GM21717 (cell line): ENCODE measurements at regions not wholly inside any gene's neighbourhood (a gene's known extent, or its start where the extent isn't known, plus 50 kb on each side); places are given as distances from the start of the nearest gene placed in this dataset.
A peak's percentile ranks its signal among the peaks of the same experiment; 100 is the strongest.

Experiments used
- ATAC-seq: cut with Tn5 transposase; IDR thresholded peaks from one replicate; pipeline ENCODE4 v1.9.1; 2021; ENCODE audit warnings: mild to moderate bottlenecking, moderate library complexity; ENCODE audit not compliant: unreplicated experiment

GRCh38 chr6:80482056-80482455, 375.6 kb downstream of the BCKDHB start:
- no peak for ATAC-seq

DNA sequence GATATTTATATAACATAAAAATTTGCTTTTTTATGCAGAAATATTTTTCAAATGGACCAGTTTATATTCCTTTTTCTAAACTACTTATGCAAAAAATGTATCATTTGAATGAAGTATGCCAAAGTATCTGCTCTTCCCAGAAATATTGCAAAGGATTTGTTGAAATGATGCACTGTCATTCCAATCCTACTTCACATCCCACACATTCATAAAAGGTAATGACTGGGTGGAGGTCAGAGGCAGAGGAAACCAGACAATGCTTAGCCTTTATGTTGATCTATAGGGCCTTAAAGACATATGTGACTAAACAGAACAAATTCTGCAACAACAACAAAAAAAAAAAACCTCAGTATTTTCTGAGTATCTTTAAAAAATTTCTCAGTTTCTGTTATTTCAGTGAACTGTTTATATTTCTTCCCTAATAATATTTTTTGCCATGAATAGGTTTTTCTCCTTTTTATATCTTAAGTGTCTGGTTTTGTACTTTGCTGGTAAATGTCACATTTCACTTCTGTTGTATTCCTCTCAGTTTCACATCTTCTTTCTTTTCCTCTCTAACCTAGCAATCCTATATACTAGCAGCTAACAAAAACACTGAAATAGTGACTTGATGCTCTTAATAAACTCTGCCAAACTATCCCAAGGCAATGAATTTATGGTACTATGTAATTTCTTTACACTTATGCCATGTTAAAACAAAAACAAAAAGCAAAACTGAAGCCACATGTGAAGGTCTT, 374.1 kb downstream of the BCKDHB start:
- peak; percentile 52 for ATAC-seq

DNA sequence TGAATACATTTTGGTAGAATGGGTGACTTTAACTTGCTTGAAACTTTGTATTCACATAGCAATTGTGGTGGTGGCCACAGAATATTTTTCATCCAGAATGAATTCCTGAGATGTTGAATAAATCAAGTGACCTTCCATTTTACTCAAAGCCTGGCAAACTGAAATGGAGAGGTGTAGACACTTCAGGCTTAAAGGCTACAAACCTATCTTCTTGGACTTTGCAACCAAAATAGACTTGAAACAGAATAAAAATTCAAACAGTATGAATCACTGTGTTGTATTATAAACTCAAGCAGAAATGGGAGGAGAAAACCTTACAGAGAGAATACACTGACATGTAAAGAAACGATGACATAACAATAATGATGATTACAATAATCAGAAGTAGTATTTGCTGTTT, 371.6 kb downstream of the BCKDHB start:
- ATAC-seq, result no peak

GRCh38 chr6:80477591-80477990, 371.1 kb downstream of the BCKDHB start:
- ATAC-seq, result no peak

GRCh38 chr6:80472271-80472670, 365.8 kb downstream of the BCKDHB start:
- ATAC-seq, result no peak

DNA sequence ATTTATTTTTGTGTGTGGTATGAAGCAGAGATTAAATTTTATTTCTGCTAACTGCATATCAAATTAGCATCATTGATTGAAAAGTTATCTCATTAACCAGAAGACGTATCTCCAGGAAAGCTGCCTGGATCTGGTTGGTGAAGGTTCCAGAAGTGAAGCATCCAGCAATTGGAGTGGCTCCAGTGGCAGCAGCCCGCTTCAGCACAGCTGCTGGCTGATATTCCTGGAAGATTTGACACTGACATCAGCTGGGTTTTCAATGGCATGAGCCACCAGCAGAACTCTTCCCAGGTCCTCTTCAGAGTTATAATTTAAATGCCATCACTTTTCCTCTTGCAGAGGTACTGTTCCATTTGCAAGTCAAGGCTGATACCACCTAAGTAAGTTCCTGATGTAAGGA, 363.5 kb downstream of the BCKDHB start:
- no peak for ATAC-seq

- no peak for ATAC-seq
Measured at GRCh38 chr6:80468398-80468797, 361.9 kb downstream of the BCKDHB start.

- ATAC-seq, result no peak
Measured at GRCh38 chr6:80467408-80467807, 360.9 kb downstream of the BCKDHB start.

GRCh38 chr6:80466981-80467380, 360.5 kb downstream of the BCKDHB start:
- no peak for ATAC-seq

DNA sequence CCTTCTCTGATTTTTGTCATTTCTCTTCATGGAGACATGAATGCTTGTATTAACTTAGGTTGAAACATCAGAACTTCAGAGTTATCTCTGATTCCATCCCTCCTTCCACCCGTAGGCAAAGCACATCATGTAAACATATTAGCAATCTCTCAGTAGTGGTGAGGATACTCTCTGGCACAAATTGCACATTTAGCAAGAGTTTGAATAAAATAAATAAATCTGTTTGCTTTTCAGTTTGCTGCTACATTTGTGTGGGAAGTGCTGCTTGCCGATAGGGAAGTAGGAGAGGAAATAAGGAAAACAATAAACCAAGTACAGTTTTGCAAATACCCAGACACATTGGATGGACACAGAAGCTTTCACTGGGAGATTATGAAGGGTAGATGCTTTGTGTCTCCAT, 359.0 kb downstream of the BCKDHB start:
- no peak for ATAC-seq

- ATAC-seq, result no peak
Measured at GRCh38 chr6:80464901-80465300, 358.4 kb downstream of the BCKDHB start.

DNA sequence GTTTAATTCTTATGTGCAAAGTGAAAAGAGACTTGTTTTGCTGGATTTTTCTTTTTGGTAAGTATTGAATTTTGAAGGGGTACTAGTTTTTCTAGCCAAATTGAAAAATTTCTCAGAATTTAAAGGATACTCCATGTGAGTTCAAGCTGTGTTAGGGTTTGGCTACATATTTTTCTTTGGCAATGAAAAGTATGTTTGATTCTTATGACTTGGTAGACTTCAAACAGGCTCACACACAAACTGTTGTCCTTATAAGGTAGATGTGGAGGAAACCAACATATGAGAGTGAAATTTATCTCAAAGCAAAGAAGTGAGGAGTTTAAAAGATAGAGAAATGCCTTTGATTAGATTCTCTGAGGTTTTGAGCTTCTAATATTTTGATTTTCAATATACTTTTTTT, 356.7 kb downstream of the BCKDHB start:
- ATAC-seq, result no peak

DNA sequence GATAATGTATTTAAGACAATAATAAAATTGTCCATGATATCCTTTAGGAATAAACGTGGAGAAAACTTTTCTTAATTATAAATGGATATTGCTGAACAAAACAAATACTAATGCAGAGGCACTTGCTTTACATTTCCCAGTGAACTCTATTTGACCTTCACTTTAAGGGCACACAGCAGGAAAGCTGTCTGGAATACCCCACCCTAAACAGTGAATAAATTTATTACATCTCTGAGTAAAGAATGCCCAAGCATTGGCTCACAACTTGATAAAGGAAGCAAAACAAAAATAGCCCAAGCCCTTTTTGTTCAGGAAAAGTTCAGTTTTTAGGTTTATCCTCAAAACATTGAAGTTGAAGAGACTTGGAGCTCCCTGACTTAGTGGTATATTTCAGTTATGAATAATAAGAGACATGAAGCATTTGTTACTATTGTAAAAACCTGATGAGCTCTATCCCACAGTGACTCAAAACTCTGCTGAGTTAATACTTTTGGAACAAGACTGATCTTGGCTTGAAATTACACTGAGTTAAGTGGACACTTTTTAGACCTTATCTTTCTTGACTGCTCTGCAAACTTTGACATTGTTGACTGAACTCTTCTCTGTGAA, 353.9 kb downstream of the BCKDHB start:
- ATAC-seq, result no peak

- no peak for ATAC-seq
Measured at GRCh38 chr6:80457439-80457933, 351.0 kb downstream of the BCKDHB start.

- no peak for ATAC-seq
Measured at GRCh38 chr6:80456724-80457438, 350.4 kb downstream of the BCKDHB start.

DNA sequence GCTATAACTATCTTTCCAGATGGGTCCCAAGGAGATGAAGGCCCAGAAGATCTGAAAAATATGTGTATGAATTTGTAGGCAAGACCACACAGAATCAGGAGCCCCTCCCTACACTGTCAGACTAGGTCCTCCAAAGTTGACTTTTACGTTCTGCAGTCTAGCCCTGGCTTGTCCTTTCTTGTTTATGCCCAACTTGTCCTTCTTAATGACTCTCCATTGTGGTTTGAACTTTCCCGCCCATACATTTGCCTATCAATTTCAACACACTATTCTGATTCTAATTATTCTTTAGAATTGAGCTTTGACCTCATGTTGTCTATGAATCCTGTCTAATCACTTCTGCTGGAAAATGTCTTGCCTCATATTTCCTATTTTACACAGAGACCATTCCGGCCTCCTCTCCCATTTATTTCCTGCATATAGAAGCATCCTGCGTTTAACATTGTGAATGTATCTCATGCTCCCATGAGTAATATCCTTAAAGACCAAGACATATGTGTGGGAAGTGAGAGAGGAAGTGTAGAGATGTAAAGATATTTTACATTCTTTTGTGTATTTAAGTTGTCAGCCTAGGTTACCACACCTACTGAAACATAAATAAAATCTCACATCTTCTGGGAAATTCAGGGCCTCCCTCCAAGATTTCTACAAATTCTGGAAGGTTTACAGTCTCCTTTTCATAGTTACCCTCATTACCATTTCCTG, 348.3 kb downstream of the BCKDHB start:
- ATAC-seq, result no peak

GRCh38 chr6:80454197-80454596, 347.7 kb downstream of the BCKDHB start:
- no peak for ATAC-seq

DNA sequence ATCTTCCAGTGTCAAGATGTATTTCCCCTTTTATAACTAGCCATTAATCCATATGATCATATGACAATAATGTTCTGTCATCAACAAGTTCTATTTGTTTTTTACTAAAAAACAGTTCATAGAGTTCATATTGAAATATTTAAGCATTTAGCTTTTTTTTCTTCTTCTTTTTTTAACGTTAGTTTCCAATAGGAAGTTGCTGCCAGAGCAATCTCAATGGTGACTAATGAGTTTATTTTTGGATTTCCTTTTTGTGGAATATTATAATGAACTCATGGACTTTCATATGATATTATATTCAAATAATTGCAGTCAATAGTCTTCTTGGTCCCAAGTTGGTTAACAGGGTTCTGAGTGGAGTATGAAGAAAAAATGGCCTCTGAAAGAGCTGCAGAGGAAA, 343.3 kb downstream of the BCKDHB start:
- no peak for ATAC-seq

- ATAC-seq, result no peak
Measured at GRCh38 chr6:80446454-80447045, 340.1 kb downstream of the BCKDHB start.

GRCh38 chr6:80445751-80446150, 339.3 kb downstream of the BCKDHB start:
- no peak for ATAC-seq

DNA sequence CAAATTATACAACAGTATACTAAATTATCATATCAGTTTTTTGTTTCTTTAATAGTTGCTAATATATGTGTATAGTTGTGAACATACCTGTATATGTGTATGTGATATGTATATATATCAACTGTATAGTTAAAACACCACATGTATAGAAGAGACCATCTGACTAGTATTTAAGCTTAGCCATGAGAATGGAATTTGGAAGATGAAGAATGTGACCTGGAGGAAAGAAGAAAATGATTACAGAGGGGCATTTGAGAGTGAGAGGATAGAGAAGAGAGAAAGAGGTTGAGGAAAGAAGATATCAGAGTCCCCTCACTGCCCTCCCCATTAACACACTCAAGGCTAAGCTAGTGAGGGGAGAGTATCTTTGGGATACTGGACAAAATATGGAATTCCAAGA, 335.9 kb downstream of the BCKDHB start:
- no peak for ATAC-seq
